Middle frontal gyrus (tissue), 1 donor: ENCODE measurements at regions not wholly inside any gene's neighbourhood (a gene's known extent, or its start where the extent isn't known, plus 50 kb on each side); places are given as distances from the start of the nearest gene placed in this dataset.
"Not testable (repeated sequence)": the region's sequence is repeated elsewhere in the genome, so short reads cannot be mapped to it uniquely, and the experiment has no call there.

Experiments
- DNase-seq: peaks from one replicate; pipeline ENCODE4 v3.0.0-alpha.2; 2015; ENCODE audit warnings: low spot score; ENCODE audit errors: extremely low spot score

- DNase-seq: no peak
Observed at GRCh38 chr11:86861810-86862209, 61.5 kb downstream of the PRSS23 start.

DNA sequence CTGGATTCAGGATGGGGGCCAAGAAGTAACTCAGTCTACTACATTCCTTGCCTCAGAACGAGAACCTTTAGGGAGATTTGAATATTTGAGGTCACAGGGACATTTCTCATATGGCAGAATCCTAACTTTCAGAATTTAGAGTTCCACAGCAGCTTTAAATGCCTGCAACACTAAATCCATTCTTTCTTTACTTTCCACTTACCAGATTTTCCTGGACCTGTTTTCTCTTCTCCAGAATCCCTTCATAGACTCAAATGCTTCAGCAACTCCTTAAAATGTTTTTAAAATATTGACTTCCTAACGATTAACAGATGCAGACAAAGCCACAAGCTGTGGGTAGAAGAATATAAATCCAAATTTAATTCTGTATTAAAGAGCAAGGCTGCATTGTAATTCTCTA lies 63.1 kb downstream of the PRSS23 start:
- no peak for DNase-seq

- DNase-seq: no peak
Observed at GRCh38 chr11:86865436-86865835, 65.1 kb downstream of the PRSS23 start.

DNA sequence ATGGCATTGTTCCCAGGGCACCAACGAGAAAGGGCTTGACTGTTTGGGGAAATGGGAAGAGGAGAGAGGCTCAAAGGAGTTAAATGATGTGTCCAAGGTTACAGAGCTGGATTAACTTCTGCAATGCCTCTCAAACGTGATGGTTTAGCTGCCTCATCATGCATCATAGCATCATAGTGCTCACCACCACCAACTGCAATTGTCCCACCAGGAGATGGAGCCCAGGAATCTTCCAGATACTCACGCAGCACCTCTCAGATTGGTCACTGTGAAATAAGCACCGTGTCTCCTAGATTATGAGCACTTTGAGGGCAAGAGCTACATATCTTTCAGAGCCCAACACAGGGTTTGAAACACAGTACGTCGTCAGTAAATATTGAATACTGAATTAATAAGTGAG lies 69.2 kb downstream of the PRSS23 start:
- DNase-seq: no peak

- peak; percentile 14 for DNase-seq
Observed at GRCh38 chr11:86869966-86870570, 69.7 kb downstream of the PRSS23 start.

DNA sequence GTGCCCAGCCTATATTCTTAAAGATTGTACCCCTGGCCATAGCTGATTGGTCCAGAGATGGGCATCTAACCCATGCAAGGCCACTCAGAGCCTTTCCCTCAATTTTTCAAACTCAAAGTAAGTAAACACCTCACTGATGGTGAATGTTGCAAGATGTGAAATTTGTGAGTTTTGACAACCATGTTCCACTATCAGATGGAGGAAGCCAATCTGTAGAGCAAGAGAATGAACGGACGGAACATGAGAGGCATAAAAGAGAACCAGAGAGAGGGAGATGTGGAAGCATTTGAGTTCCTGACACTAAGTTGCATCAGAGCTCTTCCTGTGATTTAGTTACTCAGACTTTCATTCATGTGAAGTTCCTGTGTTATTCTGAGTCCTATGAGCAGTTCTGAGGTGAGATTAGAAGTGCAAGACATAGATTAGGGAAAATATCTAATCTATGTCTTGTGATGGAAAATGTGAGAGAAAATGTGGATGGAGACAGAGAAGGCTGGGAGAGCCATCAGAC lies 73.3 kb downstream of the PRSS23 start:
- DNase-seq: no peak

GRCh38 chr11:86874304-86875056 lies 74.1 kb downstream of the PRSS23 start:
- DNase-seq: no peak

- no peak for DNase-seq
Observed at GRCh38 chr11:86876716-86877234, 76.4 kb downstream of the PRSS23 start.

GRCh38 chr11:86877503-86877902 lies 77.2 kb downstream of the PRSS23 start:
- no peak for DNase-seq

- not testable (repeated sequence) for DNase-seq
Observed at GRCh38 chr11:86879241-86879640, 76.0 kb downstream of the FZD4 start.

- no peak for DNase-seq
Observed at GRCh38 chr11:86885311-86885710, 69.9 kb downstream of the FZD4 start.

DNA sequence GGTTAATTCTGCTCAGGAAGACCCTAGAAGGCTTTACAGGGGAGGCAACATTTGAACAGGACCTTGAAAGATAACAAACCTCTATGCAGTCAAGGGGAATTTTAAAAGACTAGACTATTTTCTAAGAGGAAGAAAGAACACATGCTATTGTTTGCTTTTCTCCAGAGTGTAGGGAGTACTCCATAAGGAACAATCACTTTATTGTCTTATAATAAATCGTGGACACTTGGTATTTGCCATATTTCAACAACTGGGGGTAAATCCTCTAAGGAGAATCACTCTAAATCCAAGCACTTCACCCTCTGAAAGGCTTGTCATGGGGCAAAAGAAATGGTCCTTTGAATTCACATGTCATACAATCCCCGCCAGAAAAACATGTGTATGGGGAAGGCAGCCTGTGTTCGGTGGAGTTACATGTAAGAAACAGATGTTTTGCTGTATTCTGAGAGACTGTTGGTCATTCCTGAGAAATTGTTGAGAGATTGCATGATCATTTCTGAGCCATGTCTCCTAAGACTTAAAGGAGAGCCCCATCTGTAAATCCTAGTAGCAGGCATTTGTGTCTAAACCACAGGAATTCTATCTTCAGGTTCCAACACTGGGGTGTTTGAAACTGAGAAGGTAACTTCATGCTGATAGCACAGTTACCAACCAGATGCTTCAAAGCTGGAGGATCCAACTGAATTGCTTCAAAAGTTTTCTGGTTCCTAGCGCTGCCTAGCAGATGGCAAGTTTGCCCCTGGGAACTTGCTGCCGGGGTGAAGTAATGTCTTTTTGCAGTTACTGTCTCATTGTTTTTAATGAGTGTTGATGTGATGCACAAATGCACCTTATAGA lies 66.8 kb downstream of the FZD4 start:
- DNase-seq: no peak

GRCh38 chr11:86889001-86889341 lies 66.2 kb downstream of the FZD4 start:
- no peak for DNase-seq

DNA sequence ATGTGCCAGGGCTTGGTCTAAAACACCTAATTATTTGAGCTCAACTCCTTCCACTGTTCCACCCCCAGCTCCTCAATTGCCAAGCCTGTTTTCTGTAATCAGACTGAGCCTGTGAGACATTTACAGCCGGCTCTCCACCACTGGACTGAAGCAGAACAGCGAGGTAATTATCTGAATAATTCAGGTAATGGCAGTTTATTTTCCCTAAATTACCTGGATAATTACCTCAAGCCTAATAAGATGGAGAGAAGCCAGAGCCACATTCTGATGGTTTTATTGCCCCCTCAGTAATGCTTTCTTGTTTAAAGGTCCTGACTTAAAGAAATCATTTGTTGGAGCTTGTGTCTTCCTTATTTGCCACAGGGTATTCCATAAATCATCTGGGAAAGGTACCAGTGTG lies 64.2 kb downstream of the FZD4 start:
- no peak for DNase-seq

- no peak for DNase-seq
Observed at GRCh38 chr11:86893235-86893634, 62.0 kb downstream of the FZD4 start.
